ENCODE measurements at regions not wholly inside any gene's neighbourhood (a gene's known extent, or its start where the extent isn't known, plus 50 kb on each side); places are given as distances from the start of the nearest gene placed in this dataset.
A peak's percentile ranks its signal among the peaks of the same experiment; 100 is the strongest.
"Not testable (repeated sequence)": the region's sequence is repeated elsewhere in the genome, so short reads cannot be mapped to it uniquely, and the experiment has no call there.

DNA sequence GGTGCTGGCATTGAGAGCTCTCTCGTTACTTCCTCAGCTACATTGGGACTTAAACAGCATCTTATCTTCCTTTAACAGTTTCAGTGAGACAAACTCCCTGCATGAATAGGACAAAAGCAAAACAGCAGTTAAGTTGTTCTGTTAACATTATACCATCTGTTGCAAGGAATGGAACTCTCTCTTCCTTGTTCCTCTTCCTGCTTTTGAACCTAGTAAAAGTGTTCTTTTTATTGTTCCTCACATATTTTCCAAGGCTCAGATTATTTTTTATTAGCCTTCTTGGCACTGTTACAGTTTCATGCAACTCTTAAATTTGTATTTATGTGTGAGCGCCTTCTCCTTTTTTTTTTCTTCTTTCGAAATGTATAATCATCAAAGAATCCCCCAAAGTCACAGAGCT, 202.6 kb upstream of the UFM1 start:
- no peak for DNase-seq

DNA sequence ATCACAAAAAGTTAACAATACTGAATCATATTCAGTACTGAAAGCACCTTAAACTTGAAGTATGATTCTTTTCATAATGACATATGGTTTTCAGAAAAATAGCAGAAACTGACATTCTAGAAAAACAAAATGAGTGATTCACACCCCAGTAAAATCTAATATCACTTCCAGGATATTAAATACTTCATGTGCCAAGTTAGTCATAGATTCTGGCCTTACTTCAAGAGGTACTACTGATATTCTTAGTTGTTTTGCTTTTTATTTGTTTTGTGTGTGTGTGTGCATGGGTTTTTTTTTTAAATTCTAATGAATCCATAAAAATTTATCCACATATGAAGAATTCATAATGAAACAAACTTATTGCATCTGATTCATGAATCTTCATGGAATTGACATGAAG, 207.9 kb upstream of the UFM1 start:
- no peak for DNase-seq

DNA sequence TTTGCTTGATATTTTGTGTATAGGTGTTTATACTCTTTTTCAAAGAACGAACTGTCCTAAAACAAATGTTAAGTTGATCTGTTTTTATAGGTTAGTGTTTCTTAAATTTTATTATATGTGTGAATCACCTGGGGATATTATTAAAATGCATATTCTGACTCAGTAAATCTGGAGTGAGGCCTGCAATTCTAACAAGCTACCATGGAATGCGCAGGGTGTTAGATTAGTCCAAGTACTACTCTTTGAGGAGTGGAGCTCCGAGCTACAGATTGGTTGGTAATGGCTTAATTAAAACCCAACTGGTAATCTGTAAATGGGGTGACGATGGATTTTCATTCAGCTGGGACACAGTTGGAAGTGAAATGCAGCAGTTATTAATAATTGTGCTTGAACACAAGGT, 214.1 kb upstream of the UFM1 start:
- no peak for DNase-seq

DNA sequence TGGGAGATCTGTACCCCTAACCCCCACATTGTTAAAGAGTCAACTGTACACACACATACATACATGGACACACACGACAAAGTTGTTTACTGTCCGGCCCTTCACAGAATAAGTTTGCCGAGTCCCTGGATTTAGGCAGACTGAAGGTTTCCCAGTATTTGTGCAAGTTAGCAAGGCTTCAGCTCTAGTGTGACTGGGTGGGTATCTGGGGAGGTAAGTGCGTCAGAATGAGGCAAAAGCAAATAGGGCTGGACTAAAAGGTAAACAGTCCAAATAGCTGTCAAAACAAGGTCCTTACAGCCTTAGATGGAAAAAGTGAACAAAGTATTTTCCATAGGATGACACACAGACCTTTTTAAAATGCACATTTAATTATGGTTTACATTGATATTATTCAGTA, 228.4 kb upstream of the UFM1 start:
- no peak for DNase-seq

DNA sequence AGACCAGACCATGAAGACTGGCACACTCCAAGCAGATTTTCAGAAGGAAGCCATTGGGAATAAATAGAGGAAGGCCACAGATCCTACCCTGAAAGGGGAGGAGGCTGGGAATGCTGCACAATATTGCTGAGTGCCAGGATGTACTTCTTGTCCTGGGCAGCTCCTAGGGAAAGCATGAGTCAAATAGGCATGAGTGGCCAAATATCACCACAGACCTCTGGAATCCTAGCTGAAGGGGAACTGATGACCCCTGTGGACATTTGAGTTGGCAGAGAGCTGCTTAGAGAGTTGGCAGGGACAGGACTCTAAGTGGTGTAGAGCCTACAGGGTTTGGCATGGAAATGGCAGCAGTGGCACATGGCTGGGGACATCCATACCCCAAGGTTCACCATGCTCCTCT, 234.3 kb upstream of the TRPC4 start:
- no peak for DNase-seq

DNA sequence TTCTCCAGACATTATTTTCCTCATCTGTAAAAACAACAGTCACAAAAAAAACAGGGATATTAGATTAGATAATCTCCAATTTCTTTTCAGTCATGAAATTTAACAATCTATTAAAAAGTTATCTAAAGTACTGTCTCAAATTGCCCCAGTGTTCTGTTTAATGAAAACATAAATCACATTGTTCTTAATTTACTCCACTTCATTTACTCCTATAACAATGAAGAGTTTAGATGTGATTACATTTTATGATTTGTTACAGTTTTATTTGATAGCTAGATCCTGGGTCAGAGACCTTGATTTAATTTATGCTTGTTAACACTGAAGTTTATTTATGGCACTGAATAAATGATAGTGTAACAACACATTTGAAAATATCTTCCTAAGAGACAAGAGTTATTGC, 230.2 kb upstream of the TRPC4 start:
- no peak for DNase-seq

DNA sequence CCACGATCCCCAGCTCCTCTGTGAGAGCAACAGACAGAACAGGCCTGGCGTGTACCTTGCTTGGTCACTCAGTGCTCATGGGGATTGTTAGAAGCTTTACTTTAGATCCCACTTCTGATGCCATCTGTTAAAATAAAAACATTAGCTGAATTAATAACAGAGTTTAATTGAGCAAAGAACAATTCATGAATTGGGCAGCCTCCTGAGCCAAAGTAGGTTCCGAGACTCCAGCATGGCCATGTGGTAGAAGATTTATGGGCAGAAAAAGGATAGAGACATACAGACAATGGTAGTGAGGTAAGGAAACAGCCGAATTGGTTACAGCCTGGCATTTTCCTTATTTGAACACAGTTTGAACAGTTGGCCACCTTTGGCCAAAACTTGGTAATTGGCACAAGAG, 223.9 kb upstream of the TRPC4 start:
- DNase-seq, result no peak

DNA sequence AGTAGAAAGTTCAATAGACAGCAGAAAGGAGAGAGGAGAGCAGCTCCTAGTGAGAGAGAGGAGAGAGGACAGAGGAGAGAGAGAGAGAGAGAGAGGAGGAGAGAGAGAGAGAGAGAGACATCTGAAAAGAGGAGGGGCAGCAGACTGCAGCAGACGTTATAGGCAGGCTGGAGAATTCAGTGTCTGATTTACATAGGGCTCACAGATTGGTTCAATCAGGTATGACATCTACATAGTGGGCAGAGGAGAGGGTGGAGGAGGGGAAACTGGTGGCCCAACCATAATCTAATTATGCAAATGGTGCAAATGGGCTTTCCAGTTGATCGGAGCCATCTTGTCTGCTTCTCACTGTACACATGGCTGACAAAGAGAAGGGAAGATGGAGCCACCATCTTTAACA, 221.3 kb upstream of the TRPC4 start:
- no peak for DNase-seq

DNA sequence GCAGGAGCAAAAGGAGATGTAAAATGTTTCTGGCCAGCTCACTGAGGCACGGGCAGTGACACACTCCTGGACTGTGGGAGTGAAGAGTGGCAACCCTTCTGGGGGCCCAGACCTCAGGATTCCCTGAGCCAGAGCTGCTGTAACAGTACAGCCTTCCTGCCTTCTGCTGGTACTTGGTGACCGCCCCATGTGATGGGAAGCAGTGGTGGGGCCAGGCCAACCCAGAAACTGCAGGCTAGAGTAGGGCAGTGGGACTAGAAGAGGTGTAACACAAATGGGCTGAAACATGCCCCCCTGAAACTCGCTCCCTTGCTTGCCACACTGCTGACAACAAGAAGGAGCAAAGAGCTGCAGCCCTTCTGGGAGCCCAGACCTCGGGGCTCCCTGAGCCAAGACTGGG, 217.1 kb upstream of the TRPC4 start:
- no peak for DNase-seq

DNA sequence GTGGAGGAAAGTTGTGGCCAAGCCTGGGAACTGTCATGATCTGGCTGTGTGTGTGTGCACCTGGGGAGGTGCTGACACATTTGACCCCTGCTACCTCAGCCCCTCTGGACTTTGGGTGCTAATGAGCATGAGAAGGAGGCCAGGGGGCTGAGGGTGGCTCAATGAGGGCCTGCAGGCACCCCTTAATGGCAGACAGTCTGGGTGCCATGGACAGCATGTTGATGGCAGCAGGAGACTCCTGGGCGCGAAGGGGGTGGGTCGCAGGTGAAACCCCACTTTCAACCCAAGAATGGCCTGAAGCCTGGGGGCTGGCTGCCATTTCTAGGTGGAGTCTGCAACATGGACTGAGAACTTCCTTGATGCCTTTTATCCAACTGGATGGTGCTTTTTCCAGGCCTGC, 216.4 kb upstream of the TRPC4 start:
- no peak for DNase-seq

DNA sequence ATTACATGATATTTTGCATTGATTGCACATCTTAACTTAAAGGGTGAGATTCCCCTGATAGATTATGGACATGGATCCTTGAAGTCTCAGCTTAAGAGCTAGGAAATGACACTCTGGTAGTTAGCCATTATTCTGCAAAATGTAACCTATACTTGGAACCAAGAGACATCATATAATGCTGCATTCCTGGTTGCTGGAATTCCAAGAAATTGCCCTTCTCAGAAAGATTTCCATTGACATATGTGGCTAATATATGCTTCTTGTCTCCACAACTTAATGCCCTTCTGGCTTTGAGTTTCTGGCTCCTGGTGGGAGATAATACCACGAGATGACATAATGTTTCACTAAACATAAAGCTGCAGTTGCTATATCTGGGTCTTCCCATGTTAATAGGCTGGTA, 204.4 kb upstream of the TRPC4 start:
- DNase-seq, result no peak

DNA sequence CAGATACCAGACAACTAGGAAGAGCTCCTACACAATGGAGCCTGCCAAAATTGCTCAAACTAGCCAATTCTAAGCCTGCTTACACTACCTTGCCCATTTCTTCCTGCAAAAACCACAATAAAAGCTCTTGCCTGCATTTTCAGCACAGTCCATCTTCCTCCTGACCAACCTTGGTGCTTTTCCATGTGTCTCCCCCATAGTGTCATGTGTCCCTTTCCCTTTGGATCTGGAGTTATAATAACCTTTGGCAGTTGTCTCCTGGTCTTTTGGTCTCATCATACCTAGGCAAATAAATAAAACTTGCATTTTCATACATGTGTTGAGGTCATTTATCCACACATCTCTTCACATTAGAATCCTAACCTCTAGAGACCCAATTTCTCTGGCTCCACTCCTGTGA, 203.1 kb upstream of the TRPC4 start:
- DNase-seq, result no peak

DNA sequence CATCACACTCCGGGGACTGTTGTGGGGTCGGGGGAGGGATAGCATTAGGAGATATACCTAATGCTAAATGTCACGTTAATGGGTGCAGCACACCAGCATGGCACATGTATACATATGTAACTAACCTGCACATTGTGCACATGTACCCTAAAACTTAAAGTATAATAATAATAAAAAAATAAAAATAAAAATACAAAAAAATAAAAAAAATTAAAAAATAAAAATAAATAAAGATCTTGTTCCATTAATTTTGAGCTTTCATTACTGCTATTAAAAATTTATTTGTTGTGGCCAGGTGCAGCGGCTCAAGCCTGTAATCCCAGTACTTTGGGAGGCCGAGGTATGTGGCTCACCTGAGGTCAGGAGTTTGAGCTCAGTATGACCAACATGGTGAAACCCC, 201.8 kb upstream of the TRPC4 start:
- DNase-seq, result not testable (repeated sequence)

DNA sequence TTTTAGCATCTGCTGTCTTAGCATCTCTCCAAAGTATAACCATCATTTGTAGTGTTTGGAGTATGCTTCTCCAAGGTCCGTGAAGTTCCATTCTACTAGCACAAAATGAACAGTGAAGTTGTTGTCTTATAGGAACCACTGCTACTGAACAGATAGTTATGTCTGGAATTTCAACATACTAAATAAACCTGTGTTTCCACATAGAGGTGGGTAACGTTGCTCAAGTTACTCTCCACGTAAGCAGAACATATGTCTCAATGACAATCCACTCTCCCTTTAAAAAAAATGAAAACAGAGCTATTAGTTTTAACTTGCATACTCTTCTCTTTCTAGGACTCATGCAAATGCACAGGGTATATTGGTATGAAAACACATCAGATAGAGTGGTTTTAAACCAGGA, 184.3 kb upstream of the TRPC4 start:
- DNase-seq, result no peak

DNA sequence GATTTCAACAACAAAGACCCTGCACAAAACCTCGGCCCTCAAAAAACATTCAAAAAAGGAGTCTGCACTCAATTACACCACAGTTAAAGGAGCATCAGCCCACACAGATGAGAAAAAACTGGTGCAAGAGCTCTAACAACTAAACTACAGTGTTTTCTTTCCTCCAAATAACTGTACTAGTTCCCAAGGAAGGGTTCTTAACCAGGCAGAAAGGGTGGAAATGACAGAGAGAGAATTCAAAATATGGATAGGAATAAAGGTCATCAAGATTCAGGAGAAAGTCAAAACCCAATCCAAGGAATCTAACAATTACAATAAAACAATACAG, 176.4 kb upstream of the TRPC4 start:
- no peak for DNase-seq

DNA sequence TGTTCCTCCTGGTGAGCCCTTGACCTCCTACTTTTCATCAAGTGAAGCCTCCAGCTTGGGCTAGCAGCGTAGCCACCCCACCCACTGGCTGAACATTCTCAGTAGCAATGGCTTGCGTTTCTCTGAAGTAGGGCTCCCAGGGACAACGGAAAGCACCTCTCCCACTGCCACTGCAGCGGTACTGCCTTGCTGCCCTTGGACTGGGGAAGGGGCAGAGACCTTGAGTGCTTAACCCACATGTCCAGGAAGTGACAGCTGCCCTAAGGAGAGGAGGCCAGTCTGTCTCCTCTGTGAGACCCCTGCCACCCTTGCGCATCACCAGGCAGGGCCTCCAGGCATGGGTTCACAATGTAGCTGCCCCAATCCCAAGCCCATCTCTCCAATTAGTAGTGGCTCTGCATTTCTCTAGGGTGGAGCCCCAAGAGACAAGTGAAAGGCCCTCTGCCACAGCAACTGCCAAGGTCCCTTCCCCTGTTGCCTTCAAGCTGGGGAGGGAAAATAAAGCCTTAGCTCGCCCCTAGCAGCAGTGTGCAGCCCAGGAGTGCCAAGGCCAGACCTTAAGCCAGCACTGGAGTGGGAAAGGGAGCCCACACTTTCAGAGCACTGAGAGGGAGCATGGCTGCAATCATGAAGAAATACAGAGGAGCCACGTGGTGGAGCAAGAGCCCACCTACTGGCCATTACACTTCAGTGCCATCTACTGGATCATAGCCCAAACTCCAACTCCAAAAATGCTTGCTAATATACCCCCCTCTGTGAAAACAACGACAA, 175.9 kb upstream of the TRPC4 start:
- peak; percentile 36 for DNase-seq

DNA sequence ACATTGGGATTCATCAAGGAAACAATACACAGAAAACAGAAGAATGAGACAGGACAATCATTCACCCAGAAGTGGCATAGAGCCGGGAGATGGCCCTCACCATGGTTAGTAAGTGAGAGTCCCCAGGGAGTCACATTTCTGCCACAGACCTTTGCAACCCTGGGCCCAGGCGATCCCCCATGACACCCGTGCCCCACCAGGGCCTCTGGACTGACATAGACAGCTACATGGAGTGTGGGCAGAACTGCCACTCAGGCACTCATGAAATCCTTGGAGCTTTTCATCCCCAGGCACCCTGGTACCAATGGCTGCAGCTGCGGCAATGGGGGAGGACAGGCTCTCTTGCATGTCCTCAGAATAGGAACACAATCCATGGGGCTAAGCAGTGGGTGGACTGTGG, 174.5 kb upstream of the TRPC4 start:
- DNase-seq, result no peak

DNA sequence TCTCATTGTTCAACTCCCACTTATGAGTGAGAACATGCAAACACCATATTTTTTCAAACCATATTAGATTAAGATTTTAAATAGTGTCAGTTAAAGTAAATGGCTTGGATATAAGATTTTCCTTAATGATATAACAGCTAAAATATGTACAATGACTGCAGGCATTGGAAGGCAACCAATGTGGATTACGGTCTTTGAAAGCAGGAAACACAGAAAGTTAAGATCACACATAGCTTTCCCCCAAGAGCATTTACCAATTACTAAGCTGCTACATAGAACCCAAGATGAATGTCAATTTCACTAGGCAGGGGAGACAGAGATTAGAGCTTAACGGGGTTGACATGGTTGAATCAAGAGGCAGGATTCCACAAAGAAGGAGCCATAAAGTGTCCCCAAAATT, 173.2 kb upstream of the TRPC4 start:
- no peak for DNase-seq

DNA sequence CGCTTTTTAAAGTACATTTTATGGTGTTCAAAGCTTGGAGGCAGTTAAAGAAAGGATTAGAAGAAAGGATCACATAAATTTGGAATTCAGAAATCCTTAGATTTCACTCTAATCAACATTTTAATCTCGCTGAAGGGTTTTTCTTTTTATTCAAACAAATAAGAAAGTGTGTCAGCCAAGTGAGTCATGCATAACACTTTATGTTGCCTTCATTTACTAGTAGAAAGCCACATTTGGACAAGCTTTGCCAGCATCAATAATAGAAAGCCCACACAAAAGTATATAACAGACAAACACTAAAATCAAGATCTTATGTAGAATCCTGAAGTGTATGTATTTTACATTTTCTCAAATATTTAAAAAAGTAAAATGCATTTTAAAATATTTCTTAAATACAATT, 154.9 kb upstream of the TRPC4 start:
- no peak for DNase-seq

DNA sequence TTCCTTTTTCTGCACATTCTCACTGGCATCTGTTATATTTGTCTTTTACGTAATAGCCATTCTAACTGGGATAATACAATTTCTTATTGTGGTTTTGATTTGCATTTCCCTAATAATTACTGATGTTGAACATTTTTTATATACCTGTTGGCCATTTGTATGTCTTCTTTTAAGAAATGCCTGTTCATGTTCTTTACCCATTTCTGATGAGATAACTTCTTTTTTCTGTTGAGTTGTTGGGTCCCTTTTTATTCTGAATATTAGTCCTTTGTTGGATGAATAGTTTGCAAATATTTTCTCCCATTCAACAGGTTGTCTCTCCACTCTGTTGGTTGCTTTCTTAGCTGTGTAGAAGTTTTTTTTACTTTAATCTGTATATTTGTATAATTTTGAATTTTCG, 147.7 kb upstream of the TRPC4 start:
- DNase-seq, result no peak

DNA sequence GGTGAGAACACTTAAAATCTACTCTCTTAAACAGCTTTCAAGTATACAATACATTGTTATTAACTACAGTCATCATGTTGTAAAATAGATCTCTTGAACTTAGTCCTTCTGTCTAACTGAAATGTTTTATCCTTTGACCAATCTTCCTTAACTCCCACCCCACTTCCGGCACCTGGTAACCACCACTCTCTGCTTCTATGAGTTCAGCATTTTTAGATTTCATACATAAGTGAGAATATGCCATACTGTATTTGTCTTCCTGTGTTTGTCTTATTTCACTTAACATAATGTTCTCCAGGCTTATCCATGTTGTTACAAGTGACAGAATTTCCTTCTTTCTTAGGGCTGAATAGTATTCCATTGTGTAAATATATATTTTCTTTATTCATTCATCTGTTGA, 144.1 kb upstream of the TRPC4 start:
- no peak for DNase-seq

DNA sequence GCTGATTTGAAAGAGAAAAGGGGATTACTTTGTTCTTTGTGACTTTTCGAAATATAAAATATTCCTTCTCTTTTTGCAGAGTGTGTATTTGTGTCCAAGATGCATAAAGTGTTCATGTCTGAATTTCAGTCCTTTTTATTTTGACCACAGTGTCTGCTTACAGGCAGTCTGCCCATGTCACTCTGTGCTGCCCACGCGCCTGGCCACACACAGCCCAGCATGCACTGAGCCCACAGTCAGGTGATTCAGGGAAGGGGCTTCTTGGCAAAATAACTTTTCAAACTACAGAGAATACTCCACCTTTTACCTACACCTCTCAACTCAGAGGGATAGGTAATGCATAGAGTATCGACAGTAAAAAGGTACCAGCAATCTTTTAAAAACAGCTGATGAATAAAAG, 142.5 kb upstream of the TRPC4 start:
- DNase-seq, result no peak

DNA sequence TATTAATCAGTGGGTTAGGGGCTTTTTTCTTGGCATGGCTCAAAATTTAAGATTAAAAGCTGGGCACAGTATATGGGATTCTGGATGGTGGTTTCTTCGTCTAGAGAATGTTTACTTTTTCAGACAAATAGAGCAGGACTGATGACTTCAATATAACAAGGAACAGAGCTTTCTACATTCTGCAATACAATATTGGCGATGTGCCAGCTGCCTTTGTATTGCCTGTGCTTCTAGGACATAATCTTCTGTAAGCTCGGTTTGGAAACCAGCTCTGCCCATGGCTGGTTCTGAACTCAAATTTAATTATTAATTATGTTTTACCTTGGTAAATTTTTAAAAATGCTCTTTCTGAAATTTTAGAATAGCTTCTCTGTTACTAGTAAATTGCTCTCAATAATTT, 139.1 kb upstream of the TRPC4 start:
- peak; percentile 59 for DNase-seq

DNA sequence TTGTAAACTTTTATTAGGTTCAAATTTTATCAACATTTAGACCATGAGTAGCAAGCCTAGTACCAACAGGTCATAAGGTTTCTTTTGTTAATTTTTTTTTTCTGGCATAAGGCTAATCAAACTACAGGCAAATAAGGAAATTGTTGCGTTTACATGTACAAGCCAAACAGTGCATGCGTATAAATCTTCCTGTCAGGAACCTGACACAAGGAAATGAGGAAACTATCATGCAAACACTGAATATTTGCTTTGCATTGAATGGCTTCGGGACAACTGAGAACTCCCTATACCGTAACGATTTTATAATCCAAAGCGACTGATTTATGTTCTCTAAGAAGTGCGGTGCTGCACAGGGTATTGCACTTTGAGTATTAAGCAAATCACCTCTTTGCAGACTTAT, 133.0 kb upstream of the TRPC4 start:
- DNase-seq, result peak; percentile 23

DNA sequence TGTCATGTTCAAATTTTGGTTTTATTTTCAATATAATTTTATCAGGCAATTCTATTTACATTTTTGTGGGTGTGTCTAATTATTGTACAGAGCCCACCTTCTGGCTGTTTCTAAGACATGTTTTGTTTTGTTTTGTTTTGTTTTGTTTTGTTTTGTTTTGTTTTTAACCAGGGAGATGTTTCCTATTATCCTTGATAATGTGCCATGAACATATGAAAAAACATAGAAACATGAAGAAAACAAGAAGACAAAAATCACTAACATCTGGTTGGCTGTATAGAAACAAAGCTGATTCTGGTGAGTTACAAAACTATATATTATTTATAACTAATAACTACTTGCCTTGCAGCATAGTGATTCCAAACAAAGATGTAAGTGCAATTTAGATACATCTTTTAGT, 128.1 kb upstream of the TRPC4 start:
- DNase-seq, result no peak

DNA sequence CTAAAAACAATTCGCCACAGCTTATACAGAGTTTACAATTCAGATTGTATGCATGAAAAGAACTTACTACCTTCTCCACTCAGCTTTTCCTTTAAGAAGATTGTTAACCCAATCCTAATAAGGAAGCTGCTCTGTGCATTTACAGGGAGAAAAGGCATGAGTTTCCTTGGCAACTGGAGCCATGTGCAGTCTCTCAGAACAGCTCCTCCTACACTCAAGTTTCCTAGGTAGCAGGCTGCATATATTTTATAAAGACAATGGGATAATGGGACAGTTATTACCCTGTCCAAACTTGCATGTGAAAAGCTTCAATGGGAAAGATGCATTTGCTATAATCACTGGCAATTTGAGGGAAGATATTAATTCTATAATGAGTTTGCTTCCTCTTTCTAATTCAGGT, 125.5 kb upstream of the TRPC4 start:
- no peak for DNase-seq
